NCI-H1694 treated with DMSO at 0.1 percent for 48 hours (cell line): ENCODE measurements at regions not wholly inside any gene's neighbourhood (a gene's known extent, or its start where the extent isn't known, plus 50 kb on each side); places are given as distances from the start of the nearest gene placed in this dataset.

Experiments used
- DNase-seq: peaks from one replicate; lab custom pipeline; 2025; lab: John Stamatoyannopoulos, UW

DNA sequence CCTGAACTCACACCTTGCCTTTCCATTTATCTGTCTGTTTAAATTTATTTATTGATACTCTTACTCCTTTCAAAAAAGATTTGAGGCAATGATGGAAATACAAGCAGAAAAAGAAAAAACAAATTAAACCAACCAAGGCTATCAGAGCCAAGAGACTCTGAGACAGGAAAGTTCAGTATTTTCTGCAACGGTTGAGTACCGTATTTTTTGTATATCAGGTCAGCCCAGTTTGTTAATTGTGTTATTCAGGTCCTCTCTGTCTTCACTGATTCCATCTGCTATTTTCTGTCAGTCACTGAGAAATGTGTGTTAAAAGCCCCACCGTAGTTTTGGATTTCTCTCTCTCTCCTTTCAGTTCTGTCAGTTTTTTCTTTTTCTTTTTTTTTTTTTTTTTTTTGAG is 134.5 kb upstream of the SMIM23 start:
- DNase-seq, result no peak

DNA sequence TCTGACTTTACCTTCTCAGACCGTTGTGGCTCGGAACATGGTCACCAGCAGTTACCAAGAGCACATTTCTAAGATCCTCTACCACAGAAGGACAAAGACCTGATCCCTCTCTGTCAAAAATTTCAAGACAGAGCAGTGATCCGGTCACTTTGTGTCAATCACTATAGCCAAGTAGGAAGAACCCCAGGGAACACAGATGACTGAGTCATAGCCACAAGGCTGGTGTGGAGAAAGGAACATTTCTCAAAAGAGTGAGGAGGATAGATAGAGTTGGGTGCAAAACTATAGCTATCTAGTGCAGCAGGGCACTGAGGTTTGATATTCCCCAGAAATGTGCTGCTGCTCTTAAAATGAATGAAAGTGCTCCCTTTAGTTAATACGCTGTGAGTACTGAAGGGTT is 130.7 kb upstream of the SMIM23 start:
- DNase-seq, result no peak

DNA sequence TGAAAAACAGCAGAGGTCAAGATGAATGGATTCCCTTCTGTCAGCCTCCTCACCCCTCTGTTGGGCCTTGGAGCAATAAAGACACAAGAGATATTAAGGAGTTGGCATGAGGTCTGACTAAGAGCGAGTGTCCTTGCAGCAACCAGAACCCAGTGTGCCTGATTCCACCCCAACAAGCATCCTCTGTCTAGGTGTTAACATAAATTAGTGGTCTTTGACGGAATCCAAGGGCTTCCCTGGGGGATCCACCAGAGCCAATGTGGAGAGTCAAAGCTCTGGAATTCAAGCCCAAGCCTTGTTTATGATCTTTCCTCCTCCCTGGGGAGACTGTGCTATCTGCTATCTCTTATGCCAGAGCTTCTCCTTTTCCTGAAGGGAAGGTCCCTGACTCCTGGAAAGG is 128.1 kb upstream of the SMIM23 start:
- DNase-seq, result no peak

DNA sequence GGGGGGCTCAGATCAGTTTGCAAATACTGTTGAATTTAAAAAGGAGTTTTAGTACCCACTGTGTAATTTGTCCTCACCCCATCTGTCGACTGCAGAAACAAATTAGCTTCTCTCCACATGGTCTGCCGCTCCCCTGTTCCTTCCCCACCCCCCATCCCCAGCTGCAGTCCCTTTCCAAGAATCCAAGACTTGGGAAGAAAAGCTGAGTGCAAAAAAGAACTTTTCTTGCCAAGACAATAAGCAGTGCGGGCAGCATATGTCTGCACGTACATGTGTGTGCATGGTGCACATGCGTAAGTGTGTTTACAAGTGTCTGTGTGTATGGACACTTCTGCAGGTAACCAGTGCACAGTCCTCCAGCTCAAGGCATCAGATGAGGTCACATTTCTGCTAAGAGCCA is 125.7 kb upstream of the SMIM23 start:
- no peak for DNase-seq

DNA sequence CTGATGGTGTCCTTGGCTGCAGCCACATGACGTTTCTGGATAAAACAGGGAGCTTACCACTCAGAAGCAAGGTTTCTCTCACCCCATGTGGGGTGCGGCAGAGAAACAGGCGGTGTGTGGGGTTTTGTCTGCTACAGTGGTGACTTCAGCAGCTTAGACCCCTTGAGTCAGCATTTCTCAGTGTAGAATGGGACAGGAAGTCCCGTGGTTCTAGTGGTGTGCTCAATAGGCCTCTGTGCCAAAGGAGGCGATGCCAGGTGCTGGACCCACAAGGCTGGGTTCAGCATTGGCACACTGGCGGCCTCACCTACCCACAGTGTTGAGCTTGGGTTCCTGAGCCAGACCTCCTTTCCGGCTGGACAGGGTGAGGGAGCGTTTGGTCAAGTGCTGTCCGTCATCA is 125.2 kb upstream of the SMIM23 start:
- no peak for DNase-seq

DNA sequence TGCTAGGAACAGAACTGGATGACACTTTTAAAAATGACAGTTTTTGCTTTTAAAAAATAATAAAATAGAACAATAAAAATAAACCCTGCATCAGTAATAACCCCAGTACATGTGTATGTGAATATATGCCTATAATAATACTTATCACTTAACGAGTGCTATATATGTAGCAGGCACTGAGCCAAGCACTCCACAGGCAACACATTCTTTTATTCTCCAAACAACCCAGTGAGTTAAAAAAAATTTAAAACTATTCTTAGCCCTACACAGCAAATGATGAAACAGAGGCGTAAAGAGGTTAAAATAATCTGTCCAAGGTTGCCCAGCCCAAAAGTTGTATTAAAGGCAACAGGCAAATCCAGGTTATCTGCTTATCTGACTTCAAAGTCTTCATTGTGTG is 124.5 kb upstream of the SMIM23 start:
- no peak for DNase-seq

DNA sequence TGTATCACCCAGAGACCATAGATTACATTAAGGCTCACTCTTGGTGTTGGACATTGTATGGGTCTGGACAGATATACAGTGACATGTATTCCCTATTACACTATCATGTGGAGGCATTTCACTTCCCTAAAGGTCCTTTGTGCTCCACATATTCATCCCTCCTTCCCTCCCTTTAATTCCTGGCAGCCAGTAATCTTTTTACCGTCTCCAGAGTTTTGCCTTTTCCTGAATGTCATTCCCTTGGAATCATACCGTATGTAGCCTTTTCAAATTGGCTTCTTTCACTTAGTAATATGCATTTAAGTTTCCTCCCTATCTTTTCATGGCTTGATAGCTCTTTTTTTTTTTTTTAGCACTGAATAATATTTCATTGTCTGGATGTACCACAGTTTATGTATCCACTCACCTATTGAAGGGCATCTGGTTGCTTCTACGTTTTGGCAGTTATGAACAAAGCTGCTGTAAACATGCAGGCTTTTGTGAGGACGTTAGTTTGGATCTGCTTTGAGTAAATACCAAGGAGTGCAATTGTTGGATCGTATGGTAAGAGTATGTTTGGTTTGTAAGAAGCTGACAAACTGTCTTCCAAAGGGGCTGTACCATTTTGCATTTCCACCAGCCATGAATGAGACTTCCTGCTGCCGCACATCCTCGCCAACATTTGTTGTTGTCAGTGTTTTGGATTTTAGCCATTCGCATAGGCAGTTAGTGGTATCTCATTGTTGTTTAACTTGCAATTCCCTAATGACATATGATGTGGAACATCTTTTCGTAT is 122.1 kb upstream of the SMIM23 start:
- DNase-seq, result no peak

DNA sequence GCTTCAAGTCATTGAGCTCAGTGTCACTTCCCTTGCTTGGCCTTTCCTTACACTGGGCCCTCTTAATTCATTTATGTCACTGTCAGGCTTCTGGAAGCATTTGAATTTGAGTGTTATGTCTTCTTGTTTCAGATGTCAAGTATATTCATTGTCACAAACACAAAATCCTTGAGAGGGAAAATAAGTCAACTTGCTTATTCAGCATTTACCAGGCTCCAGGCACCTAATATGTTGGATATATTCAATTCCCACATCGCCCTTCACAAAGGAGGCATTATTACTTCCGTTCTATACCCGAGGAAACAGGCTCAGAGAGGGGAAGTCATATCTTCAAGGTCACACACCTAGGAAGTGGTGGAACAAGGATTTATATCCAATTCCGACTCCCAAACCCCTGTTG is 121.1 kb upstream of the SMIM23 start:
- DNase-seq, result no peak

DNA sequence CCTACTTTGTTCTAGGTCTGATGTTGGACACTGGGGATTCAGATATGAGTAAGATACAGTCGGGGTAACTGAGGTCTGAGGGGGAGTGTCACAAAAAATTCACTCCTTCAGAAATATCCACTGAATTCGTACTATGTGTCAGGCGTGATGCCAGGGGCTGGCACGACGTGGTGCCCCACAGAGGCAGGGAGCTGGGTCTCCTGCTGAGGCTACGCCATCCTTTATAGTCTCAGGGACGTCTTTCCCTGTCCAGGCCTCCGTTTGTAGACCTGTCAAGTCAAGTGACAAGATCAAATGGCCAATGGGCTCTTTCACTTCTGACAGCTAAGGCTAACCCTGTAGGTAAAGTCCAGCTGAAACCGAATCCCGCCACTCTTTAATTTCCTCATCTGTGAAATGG is 118.8 kb upstream of the SMIM23 start:
- DNase-seq, result no peak

DNA sequence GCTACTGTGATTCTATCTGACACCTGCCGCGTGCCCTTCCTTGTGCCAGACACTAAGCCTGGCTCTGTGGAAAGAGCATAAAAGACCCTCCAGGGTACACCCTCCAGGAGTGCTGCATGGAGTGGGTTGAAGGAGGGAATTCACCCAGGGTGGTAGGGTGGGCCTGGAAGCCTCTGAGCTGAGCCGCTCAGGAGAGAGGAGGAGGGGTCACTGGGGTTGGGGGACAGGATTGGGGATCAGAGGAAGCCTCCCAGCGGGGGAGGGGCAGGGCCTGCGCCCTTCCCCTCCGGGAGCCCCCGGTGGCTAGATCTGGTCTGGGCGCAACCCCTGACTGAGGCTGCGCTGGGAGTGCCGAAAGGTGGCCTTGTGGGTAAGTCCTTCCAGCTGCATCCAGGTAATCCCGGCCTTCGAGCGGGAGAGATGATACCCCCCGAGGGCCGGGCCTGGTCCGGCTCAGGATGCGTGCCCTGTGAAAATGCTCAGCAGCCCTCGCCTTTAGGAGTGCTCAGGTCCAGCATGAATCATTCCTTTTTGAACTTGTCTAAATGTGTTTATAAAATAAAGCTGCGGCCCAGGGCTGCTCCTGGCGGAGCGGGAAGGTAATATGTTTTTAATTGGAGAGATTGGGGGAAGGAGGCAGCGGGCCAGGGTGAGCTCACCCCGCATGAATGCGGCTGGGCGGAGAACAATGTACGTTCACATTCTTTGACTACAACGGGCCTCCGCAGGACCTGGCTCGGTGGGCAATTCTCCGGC is 118.1 kb upstream of the SMIM23 start:
- no peak for DNase-seq

DNA sequence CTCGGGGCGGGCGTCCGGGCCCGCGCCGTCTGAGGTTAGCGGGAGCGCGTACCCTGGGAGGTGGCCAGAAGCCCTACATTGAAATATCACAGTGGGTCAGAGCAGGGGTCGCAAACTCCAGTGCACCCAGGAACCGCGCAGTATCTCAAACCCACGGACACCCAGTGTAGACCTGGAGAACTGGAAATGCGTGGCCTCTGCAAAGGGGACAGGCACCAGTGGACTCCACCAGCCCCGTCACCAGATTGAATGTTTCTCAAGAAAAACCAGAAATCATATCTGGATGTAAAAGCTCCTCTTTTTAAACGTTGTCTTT is 117.6 kb upstream of the SMIM23 start:
- no peak for DNase-seq

DNA sequence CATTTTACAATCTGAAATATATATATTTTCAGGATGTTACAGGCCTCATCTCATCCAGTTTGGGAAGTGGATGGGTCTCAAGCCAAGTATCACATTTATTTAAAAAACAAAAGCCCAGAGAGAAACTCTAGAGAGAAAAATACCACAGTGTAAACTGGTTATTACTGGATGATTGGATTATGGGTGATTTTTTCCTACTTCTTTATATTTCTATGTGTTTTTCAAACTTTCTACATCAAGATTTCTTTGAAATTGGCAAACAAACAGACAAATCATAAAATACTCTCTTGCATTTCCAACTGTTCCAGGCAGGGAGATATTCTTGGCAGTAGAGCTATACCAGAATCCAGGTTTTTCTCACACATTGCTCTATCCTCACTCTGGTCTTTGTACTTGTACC is 116.0 kb upstream of the SMIM23 start:
- DNase-seq, result no peak

DNA sequence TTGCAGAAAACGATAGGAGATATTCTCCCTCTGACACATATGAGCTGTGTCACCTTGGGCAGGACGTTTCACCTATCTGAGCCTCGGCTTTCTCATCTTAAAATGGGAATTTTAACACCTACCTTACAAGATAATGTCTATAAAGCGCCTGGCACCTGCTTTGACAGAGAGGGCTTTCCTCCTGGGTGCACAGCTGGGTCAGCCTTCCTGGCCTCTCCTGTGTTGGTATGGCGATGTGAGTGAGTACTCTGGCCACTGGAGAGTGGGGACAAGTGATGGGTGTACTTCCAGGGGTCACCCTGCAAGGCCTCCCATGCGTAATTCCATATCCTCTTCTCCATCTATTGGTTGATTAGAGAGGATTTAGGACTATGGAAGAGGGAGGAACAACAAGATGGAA is 113.1 kb upstream of the SMIM23 start:
- DNase-seq, result no peak

DNA sequence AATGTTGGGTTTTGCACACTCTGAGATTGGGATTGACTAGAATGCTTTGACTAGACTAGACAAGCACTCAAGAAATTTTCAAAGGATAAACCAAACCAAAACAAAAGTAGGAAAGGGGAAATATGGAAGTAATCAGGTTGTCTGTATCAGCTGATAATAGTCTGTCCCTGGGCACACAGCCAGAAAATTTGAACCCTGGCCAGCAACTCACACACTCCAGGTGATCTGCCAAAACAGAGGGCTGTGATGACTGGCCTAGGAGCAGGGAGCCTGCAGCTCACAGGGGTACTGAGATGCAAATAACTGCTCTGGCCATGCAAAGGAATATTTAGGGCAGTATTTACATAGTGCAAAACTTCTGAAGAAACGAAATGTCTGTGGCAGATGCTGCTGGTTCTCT is 112.3 kb upstream of the SMIM23 start:
- DNase-seq, result no peak

DNA sequence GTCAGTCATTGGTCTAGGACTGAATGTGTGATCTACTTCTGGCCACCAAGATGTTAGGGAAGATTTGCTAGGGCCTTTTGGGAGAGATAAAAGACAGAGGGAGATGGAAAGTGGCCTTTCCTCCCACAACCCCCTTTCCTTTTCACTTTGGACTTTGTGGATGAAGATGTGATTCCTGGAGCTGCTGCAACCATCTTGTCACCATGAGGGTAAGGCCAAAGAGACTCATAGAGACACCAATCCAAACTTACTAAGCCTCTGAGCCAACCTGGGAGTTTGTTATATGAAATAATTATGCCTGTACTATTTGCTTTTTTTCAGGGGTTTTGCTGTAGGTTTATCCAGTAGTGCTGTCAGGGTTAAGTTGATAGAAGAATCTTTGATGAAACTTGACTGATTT is 111.8 kb upstream of the SMIM23 start:
- DNase-seq, result no peak

DNA sequence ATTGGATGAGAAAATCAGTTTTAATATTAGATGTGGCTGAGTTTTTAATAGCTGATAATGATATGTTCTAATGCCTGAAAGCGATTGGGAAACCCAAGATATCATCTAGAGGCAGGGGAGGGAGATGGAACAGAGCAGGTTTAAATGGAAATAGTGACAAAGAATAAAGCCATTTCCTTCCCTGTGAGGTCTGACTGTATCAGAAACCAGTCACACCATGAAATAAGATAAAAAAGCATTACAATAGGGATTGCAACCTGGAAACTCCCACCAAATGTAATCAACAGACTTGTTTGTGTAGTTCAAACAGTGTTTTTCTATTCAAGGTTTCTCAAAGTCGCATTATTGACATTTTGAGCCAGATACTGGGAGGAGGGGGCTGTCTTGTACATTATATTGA is 110.1 kb upstream of the SMIM23 start:
- DNase-seq, result no peak

DNA sequence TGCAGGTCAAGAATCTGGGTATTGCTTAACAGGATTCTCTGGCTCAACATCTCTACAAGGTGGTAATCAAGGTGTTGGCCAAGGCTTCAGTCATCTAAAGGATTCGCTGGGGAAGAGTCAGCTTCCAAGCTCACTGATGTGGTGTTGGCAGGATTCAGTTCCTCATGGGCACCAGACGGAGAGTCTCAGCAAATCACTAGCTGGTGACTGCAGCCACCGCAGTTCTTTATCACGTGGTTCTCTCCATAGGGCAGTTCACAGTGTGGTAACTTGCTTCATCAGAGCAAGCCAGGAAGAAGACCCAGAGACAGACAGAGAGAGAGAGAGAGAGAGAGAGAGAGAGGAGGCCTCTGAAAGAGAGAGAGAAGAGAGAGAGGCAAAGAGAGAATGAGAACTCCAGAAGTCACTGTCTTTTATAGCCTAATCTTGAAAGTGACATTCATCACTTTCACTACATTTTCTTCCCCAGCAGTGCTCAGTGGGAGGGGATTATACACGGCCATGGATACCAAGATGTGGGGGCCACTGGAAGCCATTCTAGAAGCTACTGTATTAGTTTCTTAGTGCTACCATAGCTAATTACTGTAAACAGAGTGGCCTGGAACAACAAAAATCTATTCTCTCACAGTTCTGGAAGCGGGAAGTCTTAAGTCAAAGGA is 109.2 kb upstream of the SMIM23 start:
- no peak for DNase-seq

DNA sequence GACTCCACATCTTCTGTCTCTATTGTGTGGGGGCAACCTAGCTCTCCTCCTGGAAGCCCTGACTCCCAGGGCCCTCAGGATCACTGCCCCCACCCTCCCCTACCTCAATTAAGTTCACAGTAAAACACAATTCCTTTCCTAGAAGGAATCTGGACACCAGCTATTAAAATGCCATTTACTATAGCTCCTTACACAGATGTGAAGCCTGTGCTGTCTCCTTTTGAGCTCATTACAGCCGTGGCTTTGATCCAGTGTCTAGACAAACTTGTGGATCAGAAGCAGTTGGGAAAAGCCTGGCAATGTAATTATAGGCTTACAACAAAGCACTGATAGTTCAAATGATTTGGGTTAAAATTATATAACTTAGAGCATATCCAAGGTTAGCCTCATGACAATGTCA is 107.0 kb upstream of the SMIM23 start:
- DNase-seq, result no peak

DNA sequence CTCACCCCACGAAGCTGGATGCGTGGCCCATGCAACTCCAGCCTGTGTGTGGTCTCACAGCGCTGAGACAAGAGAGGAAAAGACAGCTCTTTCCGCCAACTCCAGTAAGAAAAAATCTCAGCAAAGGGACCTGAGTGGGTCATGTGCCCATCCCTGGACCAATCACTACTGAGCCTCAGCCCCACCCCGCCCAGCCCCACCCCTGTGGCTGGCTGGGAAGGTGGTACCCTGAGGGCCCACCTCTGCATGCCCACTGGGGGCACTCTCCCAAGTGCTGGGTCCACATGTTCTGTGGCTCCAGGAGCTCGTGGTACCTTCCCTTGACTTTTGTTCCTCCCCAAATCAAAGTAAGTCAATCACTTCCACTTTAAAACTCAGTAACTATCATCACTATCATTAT is 105.1 kb upstream of the SMIM23 start:
- DNase-seq, result no peak

DNA sequence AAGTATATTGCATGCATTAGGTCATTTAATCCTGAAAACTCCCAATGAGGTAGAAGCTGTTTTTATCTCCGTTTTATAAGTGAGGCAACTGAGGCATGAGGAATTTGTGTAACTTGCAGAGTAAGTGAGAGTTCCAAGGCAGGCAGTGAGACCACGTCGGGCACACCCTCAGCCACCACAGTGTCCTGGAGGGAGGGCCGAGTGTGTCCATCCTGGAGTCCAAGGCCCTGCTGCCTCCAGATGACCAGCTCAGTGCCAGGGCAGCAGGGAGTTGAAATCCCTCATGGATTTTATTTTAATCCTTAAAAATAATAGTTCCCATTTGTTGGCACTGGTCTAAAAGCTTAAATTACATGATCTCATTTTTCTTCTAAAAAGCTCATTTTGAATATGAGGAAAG is 104.6 kb upstream of the SMIM23 start:
- DNase-seq, result no peak

DNA sequence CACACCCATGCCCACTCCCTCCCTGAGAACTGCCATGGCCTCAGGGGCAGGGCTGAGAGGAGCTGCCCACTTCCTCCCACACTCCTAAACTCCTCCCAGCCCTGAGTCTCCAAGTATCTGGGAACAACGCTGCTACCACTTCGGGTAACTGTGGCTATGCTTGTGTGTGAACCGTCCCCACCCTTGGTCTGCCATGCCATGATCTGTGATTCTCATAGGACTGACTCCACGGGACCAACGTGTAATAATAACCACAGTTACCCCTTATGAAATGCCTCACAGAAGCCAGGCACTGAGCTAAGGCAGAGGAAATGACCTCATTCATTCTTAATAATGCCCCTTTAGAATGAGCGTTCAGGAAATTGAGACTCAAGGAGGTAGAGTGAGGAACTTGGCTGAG is 103.9 kb upstream of the SMIM23 start:
- DNase-seq, result no peak

DNA sequence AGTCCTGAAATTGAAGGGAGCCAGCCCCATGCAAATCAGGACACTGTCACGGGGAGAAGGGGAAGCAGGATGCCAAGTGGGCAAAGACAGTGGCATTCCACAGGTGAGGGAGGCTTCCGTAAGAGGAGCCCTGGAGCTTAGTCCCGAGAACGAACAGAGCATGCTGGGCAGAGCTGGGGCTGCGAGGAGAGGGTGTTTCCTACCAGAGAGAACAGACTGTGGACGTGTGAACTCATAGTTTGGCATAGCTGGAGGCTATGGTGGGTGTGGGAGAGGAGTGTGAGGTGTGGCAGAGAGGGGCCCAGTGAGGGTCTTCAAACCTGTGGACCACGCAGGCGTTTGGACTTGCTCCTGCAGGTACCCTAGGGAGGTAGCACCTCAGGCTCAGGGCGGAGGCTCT is 102.8 kb upstream of the SMIM23 start:
- no peak for DNase-seq

DNA sequence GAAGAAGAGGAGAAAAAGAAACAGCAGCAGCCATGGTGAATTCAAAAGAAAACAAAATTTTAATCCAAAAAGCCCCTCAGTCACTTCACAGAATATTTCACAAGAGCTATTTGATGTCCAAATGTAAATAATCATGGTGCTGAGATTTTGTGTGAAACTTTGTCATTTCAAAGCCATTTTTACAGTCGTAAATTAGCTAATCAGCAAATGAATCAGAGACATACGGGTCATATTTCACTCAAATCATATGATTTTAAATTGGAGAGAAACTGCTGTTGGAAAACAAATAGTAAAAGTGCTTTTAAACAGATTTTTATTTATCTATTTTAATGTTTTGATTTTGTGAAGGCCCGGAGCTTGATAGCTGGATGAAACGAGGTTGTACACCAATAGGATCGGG is 101.4 kb upstream of the SMIM23 start:
- no peak for DNase-seq
